ENCODE measurements at regions not wholly inside any gene's neighbourhood (a gene's known extent, or its start where the extent isn't known, plus 50 kb on each side); places are given as distances from the start of the nearest gene placed in this dataset.

- no peak for DNase-seq
Observed at GRCh38 chr12:22916241-22916640, 291.3 kb downstream of the ETNK1 start.

GRCh38 chr12:22916815-22917214 lies 291.8 kb downstream of the ETNK1 start:
- no peak for DNase-seq

- no peak for DNase-seq
Observed at GRCh38 chr12:22919883-22920282, 294.9 kb downstream of the ETNK1 start.

- DNase-seq = no peak
Observed at GRCh38 chr12:22923768-22924167, 298.8 kb downstream of the ETNK1 start.

DNA sequence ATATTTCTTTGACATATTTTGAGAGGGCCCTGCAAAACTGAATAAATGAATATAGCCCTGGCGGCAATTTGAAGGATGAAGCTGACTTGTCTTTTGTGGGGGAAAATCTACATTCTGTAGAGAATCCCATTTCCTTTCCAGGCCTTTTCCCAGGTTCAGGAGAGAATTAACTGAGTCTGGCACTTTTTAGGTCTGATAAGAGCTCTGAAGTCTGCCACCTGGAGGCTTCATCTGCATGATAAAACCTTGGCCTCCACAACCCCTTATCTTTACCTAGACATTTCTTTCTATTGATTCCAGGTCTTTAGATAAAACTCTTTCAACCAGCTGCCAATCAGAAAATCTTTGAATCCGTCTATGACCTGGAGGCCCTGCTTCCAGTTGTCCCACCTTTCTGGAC lies 299.4 kb downstream of the ETNK1 start:
- DNase-seq = no peak

GRCh38 chr12:22925623-22926022 lies 300.7 kb downstream of the ETNK1 start:
- DNase-seq = no peak

GRCh38 chr12:22932431-22932830 lies 307.5 kb downstream of the ETNK1 start:
- DNase-seq = no peak

GRCh38 chr12:22935090-22935489 lies 310.1 kb downstream of the ETNK1 start:
- peak; percentile 79 for DNase-seq

- no peak for DNase-seq
Observed at GRCh38 chr12:22935501-22935900, 310.5 kb downstream of the ETNK1 start.

DNA sequence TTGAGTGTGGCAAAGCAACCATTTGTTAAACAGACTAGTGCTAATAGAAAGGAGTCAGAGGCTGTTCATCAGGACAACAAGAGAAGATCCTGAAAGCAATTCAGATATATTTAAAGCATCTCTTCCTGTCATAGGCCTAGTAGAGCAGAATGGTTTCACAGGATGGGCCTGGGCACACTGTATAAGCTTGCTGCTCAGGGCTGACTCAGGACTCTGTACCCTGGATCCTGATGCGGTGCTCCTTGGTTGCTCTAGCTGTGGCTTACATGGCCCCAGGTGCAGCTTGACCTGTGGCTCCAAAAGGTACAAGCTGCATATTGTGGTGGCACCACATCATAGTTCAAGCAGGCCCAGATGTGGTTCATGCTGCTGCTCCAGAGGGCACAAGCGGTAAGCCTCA lies 313.4 kb downstream of the ETNK1 start:
- no peak for DNase-seq

DNA sequence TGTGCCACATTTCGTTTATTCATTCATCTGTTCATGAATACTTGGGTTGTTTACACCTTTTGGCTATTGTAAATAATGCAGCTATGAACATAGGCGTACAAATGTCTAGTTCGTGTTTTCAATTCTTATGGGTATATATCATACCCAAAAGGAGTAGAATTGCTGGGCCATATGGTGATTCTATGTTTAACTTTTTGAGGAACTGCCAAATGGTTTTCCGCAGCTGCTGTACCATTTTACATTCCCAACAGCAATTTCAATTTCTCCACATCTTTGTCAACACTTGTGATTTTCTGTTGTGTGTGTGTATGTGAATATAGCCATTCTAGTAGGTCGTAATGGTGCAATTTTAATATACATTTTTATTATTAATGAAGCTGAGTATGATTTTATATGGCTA lies 326.2 kb downstream of the ETNK1 start:
- no peak for DNase-seq

DNA sequence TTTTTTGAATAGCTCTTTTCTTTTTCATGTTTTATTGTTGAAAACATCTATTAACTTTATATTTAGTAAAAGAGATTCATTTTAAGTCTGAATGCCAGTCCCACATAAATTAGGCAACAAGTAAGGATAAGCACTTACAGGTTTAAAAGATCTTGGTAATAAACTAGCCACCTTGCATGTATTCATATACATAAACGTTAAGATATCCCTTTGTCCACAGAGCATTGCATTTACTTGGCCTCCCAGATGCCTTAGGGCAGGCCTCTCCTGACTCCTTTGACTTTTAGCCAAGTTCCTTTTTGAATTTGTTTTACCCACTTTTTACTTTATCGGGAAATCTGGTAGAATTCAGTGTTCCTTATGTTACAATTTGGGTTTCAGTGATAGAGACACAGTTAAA lies 331.7 kb downstream of the ETNK1 start:
- DNase-seq = no peak

GRCh38 chr12:22967171-22967570 lies 342.2 kb downstream of the ETNK1 start:
- DNase-seq = no peak

DNA sequence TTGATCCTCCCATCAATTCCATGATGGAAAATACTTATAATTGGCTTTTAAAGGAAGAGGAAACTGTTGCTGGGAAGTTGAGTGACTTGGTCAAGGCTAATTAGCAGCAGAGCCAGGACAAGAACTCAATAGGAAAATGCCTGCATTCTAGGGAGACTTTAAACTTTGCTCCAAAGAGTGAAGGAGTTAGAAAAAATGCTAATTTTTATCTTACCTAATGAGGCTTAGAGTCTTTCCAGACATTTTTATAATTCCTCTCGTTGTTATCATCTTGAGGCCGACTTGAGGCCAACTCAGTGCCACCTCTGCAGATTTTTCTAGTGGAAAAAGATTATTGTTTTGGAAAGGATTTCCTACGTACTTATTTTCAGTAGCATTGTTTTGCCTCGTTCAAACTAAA lies 344.6 kb downstream of the ETNK1 start:
- no peak for DNase-seq

GRCh38 chr12:22971247-22971646 lies 346.3 kb downstream of the ETNK1 start:
- no peak for DNase-seq

GRCh38 chr12:22971701-22972191 lies 346.8 kb downstream of the ETNK1 start:
- no peak for DNase-seq

GRCh38 chr12:22974865-22975264 lies 349.9 kb downstream of the ETNK1 start:
- DNase-seq = no peak

DNA sequence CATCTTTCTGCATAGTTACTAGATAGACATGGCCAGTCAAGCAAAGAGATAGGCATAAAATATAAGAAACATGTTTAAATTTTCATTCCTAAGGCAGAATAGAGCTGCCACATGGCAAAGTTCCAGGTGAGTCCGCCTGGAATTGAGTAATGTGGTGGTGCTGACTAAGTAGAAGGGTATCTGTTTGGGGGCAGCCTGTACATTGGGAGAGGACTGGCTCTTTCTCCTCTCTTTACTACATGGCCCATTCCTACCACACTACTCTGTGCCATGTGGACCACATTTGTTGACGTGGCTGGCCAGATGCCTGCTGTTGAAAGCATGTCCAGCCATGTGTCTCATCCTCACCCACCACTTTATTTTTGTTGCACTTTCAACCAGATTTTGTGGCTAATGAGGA lies 354.0 kb downstream of the ETNK1 start:
- DNase-seq = peak; percentile 86

GRCh38 chr12:22979854-22980469 lies 355.0 kb downstream of the ETNK1 start:
- no peak for DNase-seq

DNA sequence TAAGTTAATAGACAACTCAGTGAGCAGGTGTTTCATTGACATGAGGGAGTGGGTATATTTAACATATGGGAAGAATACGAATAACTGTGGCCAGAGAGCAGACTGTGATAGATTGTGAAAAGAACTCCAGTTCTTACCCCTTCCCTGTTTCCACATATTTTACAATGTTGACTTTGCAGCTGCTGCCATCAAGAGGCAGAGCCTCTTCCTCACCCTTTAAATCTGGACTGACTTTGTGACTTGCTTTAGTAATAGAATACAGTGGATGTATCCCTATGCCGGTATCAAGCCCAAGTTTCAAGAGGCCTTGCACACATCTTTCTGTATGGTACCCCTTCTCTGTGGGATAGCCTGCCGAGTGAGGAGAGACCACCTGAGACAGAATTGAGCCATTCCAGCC lies 356.7 kb downstream of the ETNK1 start:
- DNase-seq = no peak

DNA sequence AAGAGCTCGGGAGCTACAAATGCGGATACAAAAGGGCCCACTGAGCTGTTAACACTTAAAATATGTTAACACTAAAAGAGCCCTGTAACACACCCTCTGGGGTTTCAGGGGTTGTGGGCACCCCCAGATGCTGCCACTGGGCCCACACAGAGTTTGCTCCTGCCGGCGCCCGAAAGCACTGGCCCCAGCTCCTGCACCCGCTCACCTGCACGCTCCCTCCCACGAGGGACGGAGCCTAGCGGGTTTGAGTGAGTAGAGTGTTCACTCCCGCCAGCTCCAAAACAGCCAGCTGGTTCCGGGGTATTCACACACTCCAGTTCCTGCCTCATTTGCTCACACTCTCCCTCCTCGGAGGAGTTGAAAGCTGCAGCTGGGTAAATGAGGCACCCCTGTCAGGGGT lies 357.7 kb downstream of the ETNK1 start:
- no peak for DNase-seq

DNA sequence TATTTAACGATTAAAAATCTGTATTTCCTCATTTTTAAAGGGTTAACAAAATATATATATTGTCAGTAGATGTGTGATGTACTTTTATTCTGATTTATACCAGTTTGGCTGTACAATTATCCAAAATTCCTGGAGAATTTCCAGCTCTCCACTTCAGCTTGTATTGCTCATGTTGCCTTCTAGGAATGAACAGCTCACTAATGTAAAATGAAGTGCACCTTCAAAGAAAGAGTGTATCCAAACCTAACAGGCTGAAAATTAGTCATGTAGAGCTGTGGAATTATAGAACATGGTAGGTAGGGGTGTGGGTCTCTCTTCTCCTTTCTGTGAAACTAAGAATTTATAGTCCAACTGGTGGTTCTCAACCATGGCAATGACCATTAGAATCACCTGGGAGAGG lies 362.0 kb downstream of the ETNK1 start:
- no peak for DNase-seq

- no peak for DNase-seq
Observed at GRCh38 chr12:22990501-22990900, 365.5 kb downstream of the ETNK1 start.

DNA sequence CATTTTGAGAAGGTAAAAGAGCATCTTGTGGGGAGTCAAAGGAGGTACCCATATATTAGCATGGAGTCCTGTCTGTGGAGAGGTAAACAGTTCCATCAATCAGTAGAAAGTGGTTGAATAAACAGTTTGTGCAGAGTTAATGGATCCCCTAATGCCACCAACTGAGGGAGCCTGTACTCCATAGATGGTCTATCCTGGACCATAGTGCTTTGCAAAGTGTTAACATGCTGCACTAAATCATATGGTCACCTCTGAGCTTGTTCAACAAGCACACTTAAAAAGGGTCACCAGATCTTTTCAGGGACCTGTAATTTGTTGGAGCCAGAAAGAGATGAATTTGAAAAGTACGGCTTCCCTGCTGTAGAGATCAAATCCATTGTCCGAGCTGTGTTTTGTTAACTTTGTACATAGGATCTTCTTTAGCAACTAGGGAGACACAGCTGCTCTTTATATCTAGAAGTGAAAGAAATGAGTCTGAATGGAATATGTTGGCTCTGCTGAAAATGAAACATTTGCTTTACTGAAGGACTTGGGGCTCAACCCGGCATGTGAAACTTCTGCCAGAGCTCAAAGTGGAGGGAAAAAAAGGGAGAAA lies 366.4 kb downstream of the ETNK1 start:
- DNase-seq = no peak

Measured in T1000 (cell line).